GM12878 (cell line): ENCODE measurements at regions not wholly inside any gene's neighbourhood (a gene's known extent, or its start where the extent isn't known, plus 50 kb on each side); places are given as distances from the start of the nearest gene placed in this dataset.

Source experiments
- ATAC-seq: fragments of 200-7000 bp; cut with Tn5 transposase; 3 replicates; pipeline ENCODE4 v1.9.1; 2020; ENCODE audit warnings: mild to moderate bottlenecking, moderate library complexity
- BruUV-seq: library from RNA; stranded (reverse); fragments of 400-500 nt; replicated peaks from 2 replicates; lab custom pipeline; 2021; lab: Mats Ljungman, UMichigan
- CTCF ChIA-PET: fragments of 300-600 bp; sonication (Branson Sonifier 250); formaldehyde crosslinking; extraction: SDS; loops from one replicate; lab custom pipeline; 2021; ENCODE audit warnings: inconsistent platforms; lab: Yijun Ruan, JAX
- POLR2A ChIA-PET: fragments of 350-600 bp; formaldehyde crosslinking; extraction: SDS; loops from one replicate; lab custom pipeline; 2021; ENCODE audit warnings: inconsistent platforms; lab: Charles Lee
- RAD21 ChIA-PET: fragments of 300-600 bp; sonication (Branson Sonifier 250); formaldehyde crosslinking; loops from one replicate; lab custom pipeline; 2023; ENCODE audit warnings: antibody characterized with exemption; ENCODE audit not compliant: unreplicated experiment; lab: Charles Lee
- SMC1A ChIA-PET: fragments of 300-600 bp; sonication (Branson Sonifier 250); formaldehyde crosslinking; loops from one replicate; lab custom pipeline; 2023; ENCODE audit not compliant: unreplicated experiment, uncharacterized antibody; lab: Charles Lee
- DNase-seq: peaks from one replicate; pipeline ENCODE4 v3.0.0-alpha.2; 2011; ENCODE audit warnings: low read depth, low spot score
- FAIRE-seq: peaks from 3 replicates; lab custom pipeline; 2011; peaks lifted over from hg19 to GRCh38; lab: Jason Lieb, UNC
- H2AFZ ChIP-seq: 2 replicates; pipeline ENCODE4 v1.6.0; 2011; ENCODE audit warnings: low read depth, low read length, control low read depth; ENCODE audit not compliant: control insufficient read depth
- H3K27ac ChIP-seq: 2 replicates; pipeline ENCODE4 v1.5.1; 2011; ENCODE audit warnings: control low read depth; ENCODE audit not compliant: control insufficient read depth, insufficient read depth
- H3K27me3 ChIP-seq, 2 experiments: replicated peaks in 1 of 2; 2 replicates each; pipeline versions ENCODE4 v1.6.0 to v1.6.1; 2011; ENCODE audit warnings: low read length in 1 of 2; ENCODE audit not compliant: control insufficient read depth in 2 of 2, insufficient read depth in 2 of 2
- H3K36me3 ChIP-seq, 2 experiments: 2 replicates each; pipeline ENCODE4 v1.5.1; 2011; ENCODE audit warnings: low read length in 1 of 2; ENCODE audit not compliant: control insufficient read depth in 2 of 2, insufficient read depth in 2 of 2
- H3K4me1 ChIP-seq: 2 replicates; pipeline ENCODE4 v1.6.1; 2011; ENCODE audit warnings: mild to moderate bottlenecking, low read length, moderate library complexity, mixed read lengths; ENCODE audit not compliant: control insufficient read depth, insufficient read depth
- H3K4me2 ChIP-seq: 2 replicates; pipeline ENCODE4 v1.6.0; 2011; ENCODE audit warnings: control low read depth; ENCODE audit not compliant: control insufficient read depth, insufficient read depth
- H3K4me3 ChIP-seq: fragments of 200-600 bp; sonication (generic); 2 replicates; pipeline ENCODE4 v1.5.1; 2016
- H3K79me2 ChIP-seq: 2 replicates; pipeline ENCODE4 v1.6.0; 2011; ENCODE audit warnings: low read length; ENCODE audit not compliant: control insufficient read depth, insufficient read depth
- H3K9ac ChIP-seq: 2 replicates; pipeline ENCODE4 v1.8.0; 2011; ENCODE audit warnings: low read length, control low read depth, mixed read lengths; ENCODE audit not compliant: control insufficient read depth, insufficient read depth
- H3K9me3 ChIP-seq: replicated peaks from 3 replicates; pipeline ENCODE4 v1.5.1; 2011; ENCODE audit warnings: mild to moderate bottlenecking, low read length; ENCODE audit not compliant: control insufficient read depth, insufficient read depth
- H4K20me1 ChIP-seq: 2 replicates; pipeline ENCODE4 v1.6.0; 2011; ENCODE audit not compliant: control insufficient read depth, insufficient read depth
- EED ChIP-seq: sonication (generic); IDR thresholded peaks from 2 replicates; pipeline ENCODE4 v1.6.1; 2016; ENCODE audit warnings: antibody characterized with exemption, low read depth
- GABPA ChIP-seq: IDR thresholded peaks from 2 replicates; pipeline ENCODE4 v1.6.1; 2014; ENCODE audit warnings: antibody characterized with exemption, low read depth, mild to moderate bottlenecking, inconsistent platforms
- NR2C1 ChIP-seq: fragments of 450-650 bp; IDR thresholded peaks from 2 replicates; pipeline ENCODE4 v1.6.1; 2017; ENCODE audit warnings: antibody characterized with exemption, mild to moderate bottlenecking, moderate library complexity
- PML ChIP-seq: IDR thresholded peaks from 2 replicates; pipeline ENCODE4 v1.6.1; 2012; ENCODE audit warnings: low read length, inconsistent platforms
- ZNF592 ChIP-seq: fragments of 450-650 bp; IDR thresholded peaks from 2 replicates; pipeline ENCODE4 v1.6.1; 2017; ENCODE audit warnings: mild to moderate bottlenecking, moderate library complexity
- WGBS: methylation state at CpG from one replicate; pipeline ENCODE4 v1.1.6; 2016; ENCODE audit warnings: low lambda C conversion rate; ENCODE audit not compliant: insufficient replicate concordance, insufficient coverage; ENCODE audit errors: missing lambda C conversion rate; 5-methylcytosine and 5-hydroxymethylcytosine counted together
- in situ Hi-C: fragments of 300-500 bp; cut with MboI; formaldehyde crosslinking; loops from 9 replicates; pipeline ENCODE4 v1.14.3; 2018; ENCODE audit warnings: mixed read lengths
- intact Hi-C: fragments of 100-400 bp; cut with micrococcal nuclease; formaldehyde crosslinking; loops from one replicate; pipeline ENCODE4 v1.14.2; 2022; ENCODE audit not compliant: unreplicated experiment
- TF ChIP-seq, protein P1 (sequence below): IDR thresholded peaks from 2 replicates; pipeline ENCODE4 v1.6.1; 2012; ENCODE audit warnings: mild to moderate bottlenecking, low read depth, low read length

DNA sequence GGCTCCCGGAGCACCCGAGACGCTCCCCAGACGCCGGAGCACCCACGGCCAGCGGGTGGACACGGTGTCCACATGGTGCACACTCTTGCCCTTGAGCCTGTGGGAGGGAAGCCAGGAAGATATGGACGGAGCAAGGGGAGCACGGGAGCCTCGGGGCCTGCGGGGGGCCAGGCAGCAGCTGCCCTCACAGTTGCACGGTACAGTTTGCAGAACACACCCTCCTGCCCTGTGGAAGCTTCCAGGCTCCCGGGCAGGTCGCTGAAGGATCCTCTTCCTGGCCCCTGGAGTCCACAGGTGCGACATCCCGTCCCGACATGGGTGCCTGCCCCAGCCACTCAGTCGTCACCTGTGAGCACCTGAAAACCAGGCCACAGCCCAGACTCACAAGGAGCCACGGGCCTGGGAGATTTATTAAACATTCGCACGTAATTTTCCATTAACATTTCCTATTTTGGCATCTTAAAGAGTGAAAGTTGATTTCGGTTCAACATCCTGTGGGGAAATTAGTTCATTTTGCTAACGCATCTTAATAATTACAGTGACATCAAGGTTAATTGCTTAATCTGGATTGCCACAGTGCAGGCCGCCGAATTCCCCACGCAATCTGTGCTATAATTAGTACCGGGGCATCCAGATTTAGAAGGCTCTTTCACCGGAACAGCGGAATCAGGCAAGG is 253.3 kb downstream of the BRD1 start (continued):
- TF ChIP-seq, protein P1, sequence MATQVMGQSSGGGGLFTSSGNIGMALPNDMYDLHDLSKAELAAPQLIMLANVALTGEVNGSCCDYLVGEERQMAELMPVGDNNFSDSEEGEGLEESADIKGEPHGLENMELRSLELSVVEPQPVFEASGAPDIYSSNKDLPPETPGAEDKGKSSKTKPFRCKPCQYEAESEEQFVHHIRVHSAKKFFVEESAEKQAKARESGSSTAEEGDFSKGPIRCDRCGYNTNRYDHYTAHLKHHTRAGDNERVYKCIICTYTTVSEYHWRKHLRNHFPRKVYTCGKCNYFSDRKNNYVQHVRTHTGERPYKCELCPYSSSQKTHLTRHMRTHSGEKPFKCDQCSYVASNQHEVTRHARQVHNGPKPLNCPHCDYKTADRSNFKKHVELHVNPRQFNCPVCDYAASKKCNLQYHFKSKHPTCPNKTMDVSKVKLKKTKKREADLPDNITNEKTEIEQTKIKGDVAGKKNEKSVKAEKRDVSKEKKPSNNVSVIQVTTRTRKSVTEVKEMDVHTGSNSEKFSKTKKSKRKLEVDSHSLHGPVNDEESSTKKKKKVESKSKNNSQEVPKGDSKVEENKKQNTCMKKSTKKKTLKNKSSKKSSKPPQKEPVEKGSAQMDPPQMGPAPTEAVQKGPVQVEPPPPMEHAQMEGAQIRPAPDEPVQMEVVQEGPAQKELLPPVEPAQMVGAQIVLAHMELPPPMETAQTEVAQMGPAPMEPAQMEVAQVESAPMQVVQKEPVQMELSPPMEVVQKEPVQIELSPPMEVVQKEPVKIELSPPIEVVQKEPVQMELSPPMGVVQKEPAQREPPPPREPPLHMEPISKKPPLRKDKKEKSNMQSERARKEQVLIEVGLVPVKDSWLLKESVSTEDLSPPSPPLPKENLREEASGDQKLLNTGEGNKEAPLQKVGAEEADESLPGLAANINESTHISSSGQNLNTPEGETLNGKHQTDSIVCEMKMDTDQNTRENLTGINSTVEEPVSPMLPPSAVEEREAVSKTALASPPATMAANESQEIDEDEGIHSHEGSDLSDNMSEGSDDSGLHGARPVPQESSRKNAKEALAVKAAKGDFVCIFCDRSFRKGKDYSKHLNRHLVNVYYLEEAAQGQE: no peak
- TF ChIP-seq GABPA (no peak), NR2C1 (no peak)

DNA sequence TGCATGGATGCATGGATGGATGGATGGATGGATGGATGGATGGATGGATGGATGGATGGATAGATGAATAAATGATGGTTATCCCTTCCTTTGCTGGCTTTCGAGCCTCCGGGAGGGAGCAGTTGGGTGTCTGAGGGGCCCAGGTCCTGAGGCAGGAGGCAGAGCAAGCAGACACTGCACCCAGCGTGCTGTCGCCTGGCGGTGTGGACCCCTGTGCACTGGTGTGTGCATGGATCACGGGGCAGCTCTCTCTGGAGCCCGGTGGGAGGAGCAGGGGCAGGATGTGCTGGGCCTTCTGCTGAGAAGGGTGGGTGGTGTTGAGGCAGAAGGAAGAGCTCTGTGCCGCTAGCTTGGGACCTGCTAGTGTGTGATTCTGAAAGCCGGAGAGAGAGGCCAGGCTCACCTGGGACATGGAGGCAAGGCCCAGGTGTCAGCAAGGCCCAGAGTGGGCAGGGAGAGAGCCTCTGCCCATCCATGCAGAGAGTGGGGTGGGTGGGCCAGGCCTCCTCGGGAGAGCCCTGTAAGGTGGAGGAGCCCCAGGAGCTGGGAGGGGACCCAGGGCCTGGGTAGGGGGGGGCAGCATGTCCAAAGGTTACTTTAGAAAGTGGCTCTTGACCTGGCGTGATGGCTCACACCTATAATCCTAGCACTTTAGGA is 254.4 kb downstream of the BRD1 start:
- ChIA-PET POLR2A (no interaction called here), SMC1A (no interaction called here), CTCF (no interaction called here), RAD21 (no interaction called here)
- Histone ChIP-seq H3K27me3 (no peaks in the 10 kb centered on the region), H3K9me3 (no peaks in the 10 kb centered on the region; the same call in 2 of the 3 replicates), H3K4me2 (no peak overlapping the region), H3K36me3 (no peaks in the 10 kb centered on the region; a peak in 1 of 4 replicates), H3K27ac (no peak overlapping the region), H3K4me1 (no peaks in the 10 kb centered on the region), H3K4me3 (no peak overlapping the region), H4K20me1 (no peaks in the 10 kb centered on the region), H3K79me2 (no peaks in the 10 kb centered on the region), H2AFZ (no peak overlapping the region), H3K9ac (no peak overlapping the region)
- FAIRE-seq (no peak), ATAC-seq (no peak), DNase-seq (no peak)
- intact Hi-C loops (no loop called here), in situ Hi-C loops (no loop called here)
- BruUV-seq: no TSS peak
- WGBS: 77% methylated on average over 10 of the region's 11 CpGs
- TF ChIP-seq EED (no peak), PML (no peak), ZNF592 (no peak)
